ENCODE measurements at regions not wholly inside any gene's neighbourhood (a gene's known extent, or its start where the extent isn't known, plus 50 kb on each side); places are given as distances from the start of the nearest gene placed in this dataset.

DNA sequence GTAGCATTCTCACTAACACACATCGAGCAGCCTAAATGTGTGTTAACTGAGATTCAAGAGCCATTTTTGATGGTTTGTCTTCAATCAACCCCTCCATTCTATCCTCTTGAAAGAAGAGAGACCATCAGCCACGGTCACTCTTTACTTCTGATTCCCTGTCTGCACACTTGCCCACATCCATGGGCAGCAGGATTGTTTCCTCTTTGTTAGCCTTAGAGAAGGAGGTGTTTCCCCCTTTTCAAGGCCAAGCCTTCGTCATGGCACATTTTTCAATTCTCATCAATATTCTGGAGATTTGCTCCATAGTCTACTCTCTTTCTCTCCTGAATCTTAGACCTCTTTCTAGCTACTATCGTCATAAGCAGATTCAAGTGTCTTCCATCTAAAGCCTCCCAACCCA lies 522.4 kb upstream of the NAALADL2 start:
- no peak overlapping the region for H3K27ac ChIP-seq
- TF ChIP-seq, protein P1, sequence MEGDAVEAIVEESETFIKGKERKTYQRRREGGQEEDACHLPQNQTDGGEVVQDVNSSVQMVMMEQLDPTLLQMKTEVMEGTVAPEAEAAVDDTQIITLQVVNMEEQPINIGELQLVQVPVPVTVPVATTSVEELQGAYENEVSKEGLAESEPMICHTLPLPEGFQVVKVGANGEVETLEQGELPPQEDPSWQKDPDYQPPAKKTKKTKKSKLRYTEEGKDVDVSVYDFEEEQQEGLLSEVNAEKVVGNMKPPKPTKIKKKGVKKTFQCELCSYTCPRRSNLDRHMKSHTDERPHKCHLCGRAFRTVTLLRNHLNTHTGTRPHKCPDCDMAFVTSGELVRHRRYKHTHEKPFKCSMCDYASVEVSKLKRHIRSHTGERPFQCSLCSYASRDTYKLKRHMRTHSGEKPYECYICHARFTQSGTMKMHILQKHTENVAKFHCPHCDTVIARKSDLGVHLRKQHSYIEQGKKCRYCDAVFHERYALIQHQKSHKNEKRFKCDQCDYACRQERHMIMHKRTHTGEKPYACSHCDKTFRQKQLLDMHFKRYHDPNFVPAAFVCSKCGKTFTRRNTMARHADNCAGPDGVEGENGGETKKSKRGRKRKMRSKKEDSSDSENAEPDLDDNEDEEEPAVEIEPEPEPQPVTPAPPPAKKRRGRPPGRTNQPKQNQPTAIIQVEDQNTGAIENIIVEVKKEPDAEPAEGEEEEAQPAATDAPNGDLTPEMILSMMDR (conservative IDR thresholded peaks at IDR 0.05), result no peak
- no peak for TF ChIP-seq ZFX (IDR thresholded peaks at IDR 0.05)

DNA sequence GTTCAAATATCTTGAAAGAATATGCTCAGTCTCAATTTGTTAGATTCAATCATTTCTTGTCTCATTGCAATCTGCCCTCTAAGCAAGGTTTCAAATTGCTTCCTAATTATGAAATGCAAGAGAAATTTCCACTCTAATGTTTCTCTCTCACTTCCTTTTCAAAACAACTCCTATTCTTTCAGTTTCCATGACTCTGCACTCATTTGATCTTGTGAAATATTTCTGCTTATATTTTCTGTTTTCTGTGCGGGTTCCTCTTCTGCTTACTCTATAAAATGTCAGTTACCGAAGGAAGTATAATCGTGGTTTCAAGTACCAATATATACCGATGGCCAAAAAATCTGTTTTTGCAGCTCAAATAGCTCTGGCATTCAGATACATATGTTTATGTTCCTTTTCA lies 521.9 kb upstream of the NAALADL2 start:
- TF ChIP-seq ZFX (IDR thresholded peaks at IDR 0.05), result no peak
- TF ChIP-seq, protein P1 (conservative IDR thresholded peaks at IDR 0.05), result no peak
- H3K27ac ChIP-seq, result no peak overlapping the region

DNA sequence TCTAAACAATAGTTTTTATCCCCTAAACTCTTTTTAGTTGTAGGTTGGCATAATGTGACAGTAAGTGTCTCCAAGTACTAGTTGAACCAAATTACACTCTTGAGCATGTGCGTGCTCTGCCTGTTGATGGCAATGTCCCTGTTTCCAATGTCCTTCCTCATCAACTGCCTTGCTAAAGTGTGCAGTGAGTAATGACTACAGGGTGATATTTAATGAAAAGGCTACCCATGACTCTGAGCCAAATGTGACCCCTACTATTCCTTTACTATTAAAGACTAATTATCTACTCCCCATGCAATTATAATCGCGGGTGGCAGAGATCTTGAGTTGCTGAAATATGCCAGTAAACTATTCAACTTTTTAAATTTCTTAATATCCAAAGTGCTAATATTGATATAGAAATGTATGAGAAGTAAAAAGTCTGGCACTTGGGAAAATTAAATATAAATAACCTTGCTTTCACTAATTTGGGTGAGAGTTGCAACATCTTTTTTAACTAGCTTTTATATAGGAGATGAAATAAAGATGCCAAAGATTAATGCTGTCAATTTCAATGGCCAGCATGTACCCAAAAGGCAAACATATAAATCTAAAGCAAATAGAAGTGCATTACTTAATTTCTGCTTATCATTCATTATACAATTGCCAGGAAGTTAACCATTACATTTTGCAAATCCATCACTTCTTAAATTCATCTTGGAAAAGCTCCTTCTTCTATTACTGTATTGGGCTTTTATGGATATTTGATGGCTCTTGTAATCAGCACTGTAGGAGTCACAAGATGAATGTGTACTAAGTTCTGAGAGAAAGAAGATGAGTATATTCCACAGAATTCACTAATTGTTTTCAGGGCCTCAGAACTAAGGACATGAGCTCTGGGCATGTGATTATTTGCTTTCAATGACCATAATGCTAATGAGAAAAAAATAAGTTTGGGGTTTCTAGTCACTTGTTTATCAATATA lies 518.2 kb upstream of the NAALADL2 start:
- peak overlapping the region; percentile 82; the same call in 1 of the 2 replicates for H3K27ac ChIP-seq
- no peak for TF ChIP-seq ZFX (IDR thresholded peaks at IDR 0.05)
- TF ChIP-seq, protein P1 (conservative IDR thresholded peaks at IDR 0.05), result peak; percentile 46

DNA sequence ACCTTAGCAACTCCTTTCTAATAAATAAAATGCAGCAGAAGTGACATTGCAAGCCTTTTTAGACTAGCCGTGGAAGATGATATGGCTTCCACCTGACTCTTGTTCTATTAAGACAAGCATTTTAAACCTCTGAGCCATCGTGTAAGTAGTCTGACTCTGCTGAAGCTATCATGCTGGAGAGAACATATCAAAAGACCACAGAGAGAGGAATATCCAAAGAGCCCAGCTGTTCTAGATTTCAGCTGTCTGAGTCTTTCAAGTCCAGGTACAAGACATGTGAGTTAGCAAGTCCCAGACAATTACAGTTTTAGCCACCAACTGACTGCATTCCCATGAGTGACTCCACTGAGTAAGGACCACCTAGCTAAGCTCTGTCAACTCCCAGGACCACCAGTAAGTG lies 517.0 kb upstream of the NAALADL2 start:
- H3K27ac ChIP-seq, result peak overlapping the region; percentile 82; the same call in 1 of the 2 replicates
- TF ChIP-seq ZFX (IDR thresholded peaks at IDR 0.05), result no peak
- TF ChIP-seq, protein P1 (conservative IDR thresholded peaks at IDR 0.05), result no peak

DNA sequence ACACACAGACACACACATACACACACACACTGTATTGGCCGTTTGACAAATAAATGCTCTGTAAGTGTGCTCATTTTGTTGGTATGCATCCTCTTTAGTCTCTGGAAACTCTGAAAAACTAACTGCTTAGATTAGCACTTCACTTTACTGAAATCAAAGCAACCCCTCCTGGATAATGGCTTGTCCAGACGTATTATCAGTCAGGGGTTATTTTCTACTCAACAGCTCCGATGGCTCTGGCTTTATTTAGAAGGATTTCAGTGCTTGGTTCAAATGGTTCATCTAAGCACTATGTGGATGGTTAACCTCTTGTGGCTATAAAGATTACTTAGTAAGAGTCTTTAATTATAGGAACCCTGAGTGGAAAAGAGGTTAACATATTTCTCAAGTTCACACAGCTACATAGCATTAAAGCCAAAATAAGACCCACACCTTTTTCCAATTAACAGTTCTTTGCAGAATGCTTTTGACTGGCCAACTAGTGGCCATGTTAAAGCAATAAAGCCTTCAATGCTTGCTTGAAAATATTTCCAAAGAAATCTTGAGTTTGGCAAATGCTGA lies 516.1 kb upstream of the NAALADL2 start:
- no peak for TF ChIP-seq ZFX (IDR thresholded peaks at IDR 0.05)
- TF ChIP-seq, protein P1 (conservative IDR thresholded peaks at IDR 0.05), result no peak
- H3K27ac ChIP-seq, result peak overlapping the region; percentile 82; the same call in 1 of the 2 replicates

DNA sequence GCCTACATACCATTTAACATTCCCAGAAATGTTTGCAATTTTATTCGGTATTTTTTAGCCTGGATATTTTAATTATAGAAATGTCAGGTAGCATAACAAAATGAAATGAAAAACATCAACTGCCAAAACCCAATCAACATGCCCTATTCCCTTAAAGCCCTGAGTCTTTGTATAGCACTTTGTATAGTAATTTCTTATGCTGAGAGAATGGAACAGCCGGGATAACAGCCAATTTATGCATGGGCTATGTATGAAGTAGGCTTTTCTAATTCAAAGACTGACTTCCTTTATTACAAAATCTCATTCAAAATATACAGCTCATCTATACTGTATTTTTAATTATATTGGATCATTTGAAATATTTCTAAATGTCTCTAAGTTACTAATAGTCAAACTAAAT lies 513.0 kb upstream of the NAALADL2 start:
- TF ChIP-seq, protein P1 (conservative IDR thresholded peaks at IDR 0.05), result no peak
- TF ChIP-seq ZFX (IDR thresholded peaks at IDR 0.05), result no peak
- H3K27ac ChIP-seq, result no peak overlapping the region

DNA sequence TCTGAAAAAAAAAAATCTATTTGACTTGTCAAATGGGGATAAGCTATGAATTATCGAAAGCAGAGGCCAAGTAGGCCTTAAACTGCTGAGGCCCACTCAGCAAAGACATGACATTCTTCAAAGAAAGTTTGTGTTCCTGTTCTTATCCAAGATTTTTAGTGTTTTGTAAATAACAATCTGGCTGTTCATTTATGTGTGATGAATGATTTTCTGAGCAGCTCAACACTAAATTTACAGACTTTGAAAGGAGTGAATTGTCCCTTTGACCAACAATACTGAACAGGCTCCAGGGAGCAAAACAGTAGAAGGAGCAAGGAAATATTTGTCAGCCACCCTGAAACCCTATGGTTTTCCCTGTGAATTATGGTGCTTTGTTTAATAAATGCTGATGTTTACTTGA lies 512.6 kb upstream of the NAALADL2 start:
- no peak overlapping the region for H3K27ac ChIP-seq
- TF ChIP-seq, protein P1 (conservative IDR thresholded peaks at IDR 0.05), result no peak
- TF ChIP-seq ZFX (IDR thresholded peaks at IDR 0.05), result no peak
